ENCODE measurements at regions not wholly inside any gene's neighbourhood (a gene's known extent, or its start where the extent isn't known, plus 50 kb on each side); places are given as distances from the start of the nearest gene placed in this dataset.

- Mint-ChIP-seq H3K27me3 (peaks cover 37% of the 10 kb centered on the region), H3K4me1 (no peaks in the 10 kb centered on the region), H3K36me3 (ENCODE audit: low read depth) (peaks cover 6% of the 10 kb centered on the region), H3K4me3 (no peak overlapping the region), H3K27ac (no peak overlapping the region)
- no peak for DNase-seq
- H3K9me3 ChIP-seq (ENCODE audit: control insufficient read depth, low read length, poor library complexity, severe bottlenecking) = no peaks in the 10 kb centered on the region
- ATAC-seq = no peak
Observed at GRCh38 chr1:147473733-147474049, 67.6 kb upstream of the BCL9 start.

DNA sequence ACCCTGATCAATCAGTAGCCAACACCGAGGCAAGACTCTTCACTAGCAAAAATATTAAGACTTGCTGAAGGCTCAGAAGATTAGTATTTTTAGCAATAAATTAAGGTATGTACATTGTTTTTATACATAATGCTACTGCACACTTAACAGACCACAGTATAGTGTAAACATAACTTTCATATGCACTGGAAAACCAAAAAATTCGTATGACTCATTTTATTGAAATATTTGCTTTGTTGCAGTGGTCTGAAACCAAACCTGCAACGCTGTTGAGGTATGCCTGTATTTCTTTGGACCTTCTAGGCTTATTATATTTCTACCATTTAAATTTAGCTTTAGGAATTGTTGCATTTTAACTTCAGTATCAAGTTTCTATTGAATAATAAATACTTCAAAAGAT, 65.8 kb upstream of the BCL9 start:
- DNase-seq (no peak), ATAC-seq (no peak)
- H3K4me1 Mint-ChIP-seq = no peaks in the 10 kb centered on the region
- H3K36me3 Mint-ChIP-seq (ENCODE audit: low read depth) = peaks cover 9% of the 10 kb centered on the region
- no peaks in the 10 kb centered on the region for H3K9me3 ChIP-seq (ENCODE audit: control insufficient read depth, low read length, poor library complexity, severe bottlenecking)
- H3K27me3 Mint-ChIP-seq = peaks cover 55% of the 10 kb centered on the region
- H3K4me3 Mint-ChIP-seq = no peak overlapping the region
- no peak overlapping the region for H3K27ac Mint-ChIP-seq

DNA sequence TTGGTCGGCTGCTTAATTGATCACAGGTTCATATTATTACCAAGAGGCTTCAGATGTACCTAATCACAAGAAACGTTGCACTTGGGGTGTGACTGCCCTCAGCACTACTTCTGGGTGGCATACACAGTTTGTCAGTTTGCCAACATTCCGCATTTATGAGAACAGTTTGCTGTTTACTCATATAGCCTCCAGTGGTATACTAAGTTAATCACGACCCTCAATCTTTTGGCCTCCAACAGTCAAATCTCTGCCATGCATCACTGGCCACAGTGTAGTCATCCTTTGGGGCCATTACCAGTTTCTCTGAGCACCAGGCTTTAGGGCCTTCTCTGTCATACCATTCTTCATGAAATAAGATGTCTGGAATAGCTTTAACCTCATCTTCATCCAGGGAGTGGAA, 62.8 kb upstream of the BCL9 start:
- H3K27me3 Mint-ChIP-seq = peaks cover 47% of the 10 kb centered on the region
- H3K27ac Mint-ChIP-seq = no peak overlapping the region
- H3K36me3 Mint-ChIP-seq (ENCODE audit: low read depth) = peaks cover 7% of the 10 kb centered on the region
- H3K4me1 Mint-ChIP-seq = no peaks in the 10 kb centered on the region
- no peak for ATAC-seq
- no peaks in the 10 kb centered on the region for H3K9me3 ChIP-seq (ENCODE audit: control insufficient read depth, low read length, poor library complexity, severe bottlenecking)
- DNase-seq = no peak
- H3K4me3 Mint-ChIP-seq = no peak overlapping the region

DNA sequence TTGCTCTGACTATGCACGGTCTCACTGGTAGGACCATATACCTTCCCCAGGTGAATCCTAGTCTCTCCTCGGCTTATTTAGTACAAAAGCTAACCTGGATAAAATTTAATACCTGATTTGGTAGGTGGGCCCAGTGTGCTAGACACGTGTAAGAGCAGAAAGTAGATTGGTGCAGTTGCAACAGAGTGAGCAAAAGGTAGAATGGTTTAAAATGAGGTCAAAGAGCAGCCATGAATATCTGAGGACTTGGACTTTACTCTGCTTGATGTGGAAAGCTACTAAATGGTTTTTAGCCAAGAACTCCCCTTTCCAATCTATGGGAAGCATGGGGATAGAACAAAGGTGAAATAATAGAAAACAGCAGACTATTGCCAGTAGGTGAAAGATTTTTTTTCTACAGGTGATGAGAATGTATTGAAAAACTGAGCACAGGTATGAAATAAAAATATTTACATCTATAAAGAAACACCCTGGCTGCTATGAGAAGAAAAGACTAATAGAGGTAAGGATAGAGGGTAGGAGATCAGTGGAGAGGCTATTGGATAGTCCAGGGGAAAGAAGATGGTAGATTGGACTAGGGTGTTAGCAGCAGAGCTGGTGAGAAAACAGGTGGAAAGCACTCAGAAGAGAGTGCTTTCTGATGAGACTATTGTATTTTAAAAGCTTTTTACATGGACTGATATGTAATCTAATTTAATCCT, 61.3 kb upstream of the BCL9 start:
- Mint-ChIP-seq H3K27ac (no peak overlapping the region), H3K27me3 (peaks cover 55% of the 10 kb centered on the region), H3K36me3 (ENCODE audit: low read depth) (peaks cover 7% of the 10 kb centered on the region), H3K4me1 (no peaks in the 10 kb centered on the region), H3K4me3 (no peak overlapping the region)
- ATAC-seq (no peak), DNase-seq (no peak)
- H3K9me3 ChIP-seq (ENCODE audit: control insufficient read depth, low read length, poor library complexity, severe bottlenecking) = no peaks in the 10 kb centered on the region

DNA sequence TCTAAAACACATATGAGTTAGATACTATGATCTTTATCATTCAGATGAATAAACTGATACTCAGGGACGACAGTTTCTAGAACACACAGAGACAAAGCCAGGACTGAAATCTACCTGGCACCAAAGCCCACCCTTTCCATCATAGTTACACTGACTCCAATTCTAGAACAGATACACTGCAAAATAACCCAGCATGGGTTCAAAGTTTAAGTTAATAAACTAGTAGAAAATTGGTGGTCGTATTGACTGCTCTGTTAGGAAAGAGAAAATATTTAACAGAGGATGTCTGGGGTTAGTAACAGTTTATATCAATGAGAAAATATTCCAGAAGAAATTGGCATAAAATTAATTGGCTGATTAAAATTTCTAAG, 60.8 kb upstream of the BCL9 start:
- H3K4me1 Mint-ChIP-seq = no peaks in the 10 kb centered on the region
- H3K4me3 Mint-ChIP-seq = no peak overlapping the region
- no peak for ATAC-seq
- peaks cover 57% of the 10 kb centered on the region for H3K27me3 Mint-ChIP-seq
- H3K27ac Mint-ChIP-seq = no peak overlapping the region
- peaks cover 7% of the 10 kb centered on the region for H3K36me3 Mint-ChIP-seq (ENCODE audit: low read depth)
- H3K9me3 ChIP-seq (ENCODE audit: control insufficient read depth, low read length, poor library complexity, severe bottlenecking) = no peaks in the 10 kb centered on the region
- DNase-seq = no peak

- no peak for DNase-seq
- peaks cover 4% of the 10 kb centered on the region for H3K36me3 Mint-ChIP-seq (ENCODE audit: low read depth)
- no peak overlapping the region for H3K4me3 Mint-ChIP-seq
Observed at GRCh38 chr1:147486876-147487656, 54.2 kb upstream of the BCL9 start.

GRCh38 chr1:147491098-147491497, 50.2 kb upstream of the BCL9 start:
- ATAC-seq = no peak
- Mint-ChIP-seq H3K27me3 (peaks cover 14% of the 10 kb centered on the region), H3K4me1 (peaks cover 2% of the 10 kb centered on the region), H3K4me3 (no peak overlapping the region), H3K36me3 (ENCODE audit: low read depth) (peaks cover 3% of the 10 kb centered on the region), H3K27ac (no peak overlapping the region)
- H3K9me3 ChIP-seq (ENCODE audit: control insufficient read depth, low read length, poor library complexity, severe bottlenecking) = no peaks in the 10 kb centered on the region
- no peak for DNase-seq

More at GRCh38 chr1:147486876-147487656, 54.2 kb upstream of the BCL9 start:
- Mint-ChIP-seq H3K27me3 (peaks cover 24% of the 10 kb centered on the region), H3K27ac (no peak overlapping the region), H3K4me1 (no peaks in the 10 kb centered on the region)
- no peak for ATAC-seq
- no peaks in the 10 kb centered on the region for H3K9me3 ChIP-seq (ENCODE audit: control insufficient read depth, low read length, poor library complexity, severe bottlenecking)
